Smooth muscle cell (in vitro differentiated cells): ENCODE measurements at regions not wholly inside any gene's neighbourhood (a gene's known extent, or its start where the extent isn't known, plus 50 kb on each side); places are given as distances from the start of the nearest gene placed in this dataset.

Experiments
- DNase-seq: peaks from one replicate; lab custom pipeline; 2025; ENCODE audit not compliant: unreplicated experiment; lab: John Stamatoyannopoulos, UW
- H2AFZ ChIP-seq: fragments of 200-600 bp; sonication (generic); 2 replicates; pipeline ENCODE4 v1.6.0; 2016; ENCODE audit warnings: antibody characterized with exemption, low read depth, mild to moderate bottlenecking
- H3F3A ChIP-seq: fragments of 200-600 bp; sonication (generic); 2 replicates; pipeline ENCODE4 v1.6.0; 2017; ENCODE audit warnings: antibody characterized with exemption, low read depth
- H3K27ac ChIP-seq: fragments of 200-600 bp; sonication (generic); 2 replicates; pipeline ENCODE4 v1.5.1; 2016; ENCODE audit warnings: low read depth, mild to moderate bottlenecking
- H3K27me3 ChIP-seq: fragments of 200-600 bp; sonication (generic); 2 replicates; pipeline ENCODE4 v1.6.1; 2016; ENCODE audit warnings: low read depth, mild to moderate bottlenecking
- H3K36me3 ChIP-seq: fragments of 200-600 bp; sonication (generic); 2 replicates; pipeline ENCODE4 v1.5.1; 2016; ENCODE audit warnings: low read depth
- H3K4me1 ChIP-seq: fragments of 200-600 bp; sonication (generic); 2 replicates; pipeline ENCODE4 v1.5.1; 2016; ENCODE audit warnings: low read depth
- H3K4me2 ChIP-seq: fragments of 200-600 bp; sonication (generic); 2 replicates; pipeline ENCODE4 v1.6.0; 2016; ENCODE audit warnings: mild to moderate bottlenecking
- H3K4me3 ChIP-seq: fragments of 200-600 bp; sonication (generic); 2 replicates; pipeline ENCODE4 v1.5.1; 2016; ENCODE audit warnings: mild to moderate bottlenecking
- H3K79me2 ChIP-seq: fragments of 200-600 bp; sonication (generic); 2 replicates; pipeline ENCODE4 v1.6.0; 2016; ENCODE audit warnings: low read depth, mild to moderate bottlenecking
- H3K9ac ChIP-seq: fragments of 200-600 bp; sonication (generic); 2 replicates; pipeline ENCODE4 v1.6.0; 2016; ENCODE audit warnings: low read depth
- H3K9me3 ChIP-seq: fragments of 200-600 bp; sonication (generic); replicated peaks from 2 replicates; pipeline ENCODE4 v1.5.1; 2016; ENCODE audit warnings: low read depth
- H4K20me1 ChIP-seq: fragments of 200-600 bp; sonication (generic); 2 replicates; pipeline ENCODE4 v1.6.0; 2016; ENCODE audit warnings: low read depth
- WGBS: methylation state at CpG from one replicate; pipeline ENCODE4 v1.1.7; 2016; ENCODE audit warnings: low lambda C conversion rate; 5-methylcytosine and 5-hydroxymethylcytosine counted together
- TF ChIP-seq, protein P1 (sequence below): fragments of 200-600 bp; sonication (generic); IDR thresholded peaks from 2 replicates; pipeline ENCODE4 v1.5.1; 2017; ENCODE audit warnings: borderline replicate concordance, mild to moderate bottlenecking, antibody characterized with exemption; ENCODE audit not compliant: insufficient read depth, poor library complexity, severe bottlenecking

DNA sequence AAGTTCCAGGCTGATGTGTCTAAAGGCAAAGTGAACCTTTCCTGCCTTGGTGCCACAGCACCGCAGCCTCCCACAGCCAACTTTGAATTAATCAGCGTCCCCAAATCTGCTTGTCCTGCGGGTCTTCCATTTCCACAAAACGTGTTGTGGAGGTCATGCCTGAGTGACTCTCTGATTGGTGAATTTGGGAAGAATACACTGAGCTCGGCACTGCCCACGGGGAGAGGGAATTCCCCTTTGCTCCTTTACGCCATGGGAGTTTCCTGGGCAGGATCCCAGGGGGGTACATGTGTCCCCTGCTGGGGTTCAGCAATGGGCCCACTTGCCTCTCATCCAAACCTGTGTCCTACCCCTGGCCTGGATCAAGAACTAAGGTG is 90.4 kb downstream of the LHX2 start:
- no peaks in the 10 kb centered on the region for H3K4me1 ChIP-seq

DNA sequence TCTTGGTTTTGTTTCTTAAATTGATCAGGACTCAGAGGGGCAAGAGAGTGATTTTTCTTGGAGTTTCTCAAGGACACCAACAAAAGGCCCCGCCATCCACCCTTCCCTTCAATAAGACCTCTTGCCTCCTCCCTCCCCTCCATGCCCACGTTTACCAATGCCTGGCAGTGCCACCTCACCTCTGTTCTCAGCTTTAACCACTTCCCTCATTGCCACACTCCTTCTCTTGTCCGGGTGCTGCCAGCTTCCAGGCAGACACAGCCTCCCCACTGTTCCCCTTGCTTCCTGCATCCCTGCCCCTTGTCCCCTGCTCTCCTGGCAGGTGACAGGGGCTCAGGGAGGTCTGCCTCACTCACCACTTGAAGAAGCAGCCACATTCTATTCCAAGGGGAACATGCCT is 90.8 kb downstream of the LHX2 start:
- no peak overlapping the region for H3K9ac ChIP-seq
- no peaks in the 10 kb centered on the region for H3K4me1 ChIP-seq
- H3K27ac ChIP-seq = no peak overlapping the region
- H3F3A ChIP-seq = no peaks in the 10 kb centered on the region
- H3K79me2 ChIP-seq = no peaks in the 10 kb centered on the region
- peaks cover 32% of the 10 kb centered on the region for H3K27me3 ChIP-seq
- H3K4me3 ChIP-seq = no peak overlapping the region
- H3K9me3 ChIP-seq = no peaks in the 10 kb centered on the region
- no peaks in the 10 kb centered on the region for H3K36me3 ChIP-seq
- no peaks in the 10 kb centered on the region for H4K20me1 ChIP-seq
- no peak for DNase-seq
- WGBS = 41% methylated on average over 3 of the region's 3 CpGs
- H2AFZ ChIP-seq = no peak overlapping the region
- H3K4me2 ChIP-seq = no peak overlapping the region
- TF ChIP-seq, protein P1, sequence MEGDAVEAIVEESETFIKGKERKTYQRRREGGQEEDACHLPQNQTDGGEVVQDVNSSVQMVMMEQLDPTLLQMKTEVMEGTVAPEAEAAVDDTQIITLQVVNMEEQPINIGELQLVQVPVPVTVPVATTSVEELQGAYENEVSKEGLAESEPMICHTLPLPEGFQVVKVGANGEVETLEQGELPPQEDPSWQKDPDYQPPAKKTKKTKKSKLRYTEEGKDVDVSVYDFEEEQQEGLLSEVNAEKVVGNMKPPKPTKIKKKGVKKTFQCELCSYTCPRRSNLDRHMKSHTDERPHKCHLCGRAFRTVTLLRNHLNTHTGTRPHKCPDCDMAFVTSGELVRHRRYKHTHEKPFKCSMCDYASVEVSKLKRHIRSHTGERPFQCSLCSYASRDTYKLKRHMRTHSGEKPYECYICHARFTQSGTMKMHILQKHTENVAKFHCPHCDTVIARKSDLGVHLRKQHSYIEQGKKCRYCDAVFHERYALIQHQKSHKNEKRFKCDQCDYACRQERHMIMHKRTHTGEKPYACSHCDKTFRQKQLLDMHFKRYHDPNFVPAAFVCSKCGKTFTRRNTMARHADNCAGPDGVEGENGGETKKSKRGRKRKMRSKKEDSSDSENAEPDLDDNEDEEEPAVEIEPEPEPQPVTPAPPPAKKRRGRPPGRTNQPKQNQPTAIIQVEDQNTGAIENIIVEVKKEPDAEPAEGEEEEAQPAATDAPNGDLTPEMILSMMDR = no peak

More for the DNA sequence above, 90.4 kb downstream of the LHX2 start:
- Histone ChIP-seq H3K9me3 (no peaks in the 10 kb centered on the region), H4K20me1 (no peaks in the 10 kb centered on the region), H3K9ac (no peak overlapping the region), H3K79me2 (no peaks in the 10 kb centered on the region), H3K4me2 (no peak overlapping the region), H3F3A (no peaks in the 10 kb centered on the region), H3K27ac (no peak overlapping the region), H3K27me3 (peaks cover 35% of the 10 kb centered on the region), H2AFZ (no peak overlapping the region), H3K36me3 (no peaks in the 10 kb centered on the region), H3K4me3 (no peak overlapping the region)
- 83% methylated on average over 7 of the region's 7 CpGs for WGBS
- no peak for DNase-seq
- TF ChIP-seq, protein P1 = no peak

DNA sequence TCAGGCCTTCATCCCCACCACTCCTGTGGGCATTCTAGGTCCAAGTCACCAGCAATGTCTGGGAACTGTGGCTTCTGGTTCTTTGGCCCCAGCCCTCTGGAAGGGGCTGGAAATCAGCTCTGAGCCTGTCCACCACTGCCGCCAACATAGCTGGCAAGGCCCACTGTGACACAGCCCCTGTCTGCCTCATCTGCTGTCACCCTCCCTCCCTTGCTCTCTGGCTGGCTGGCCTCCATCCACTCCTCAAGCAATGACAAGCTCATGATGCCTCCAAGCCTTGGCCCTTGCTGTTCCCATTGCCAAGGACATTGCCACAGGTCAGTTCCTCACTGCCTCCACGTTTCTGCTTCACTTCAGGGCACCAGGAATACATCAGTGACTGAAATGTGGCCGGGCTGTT is 93.7 kb downstream of the LHX2 start:
- Histone ChIP-seq H3K4me1 (no peaks in the 10 kb centered on the region), H3K9me3 (no peaks in the 10 kb centered on the region), H3K27ac (no peak overlapping the region), H3K4me2 (no peak overlapping the region), H3K9ac (no peak overlapping the region), H2AFZ (no peak overlapping the region), H3K79me2 (no peaks in the 10 kb centered on the region), H4K20me1 (no peaks in the 10 kb centered on the region), H3F3A (no peaks in the 10 kb centered on the region), H3K36me3 (no peaks in the 10 kb centered on the region), H3K27me3 (peaks cover 22% of the 10 kb centered on the region), H3K4me3 (no peak overlapping the region)
- TF ChIP-seq, protein P1 = no peak
- no peak for DNase-seq
- 89% methylated on average over 3 of the region's 3 CpGs for whole genome bisulfite sequencing

DNA sequence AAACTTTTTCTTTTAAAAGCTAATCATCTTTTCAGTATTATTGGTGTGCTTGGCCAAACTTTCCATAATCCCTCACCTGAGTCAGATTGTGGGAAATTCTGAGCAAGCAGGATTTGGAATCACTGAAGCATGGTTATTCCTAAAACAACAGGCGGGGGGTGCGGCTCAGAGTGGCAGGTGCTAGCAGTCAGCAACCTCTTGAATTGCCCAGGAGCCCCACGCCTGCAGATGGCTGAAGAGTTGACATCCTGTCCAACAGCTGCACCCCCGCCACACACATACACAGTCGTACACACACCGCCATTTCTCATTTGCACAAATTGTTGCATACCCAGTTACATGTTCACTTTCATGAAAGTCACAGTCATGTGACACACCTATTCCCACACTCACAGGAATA is 96.6 kb downstream of the LHX2 start:
- no peak for DNase-seq
- Histone ChIP-seq H4K20me1 (no peaks in the 10 kb centered on the region), H3F3A (no peaks in the 10 kb centered on the region), H3K4me2 (no peak overlapping the region), H3K9me3 (no peaks in the 10 kb centered on the region), H3K4me1 (no peaks in the 10 kb centered on the region), H3K27me3 (peaks cover 5% of the 10 kb centered on the region), H3K79me2 (no peaks in the 10 kb centered on the region), H2AFZ (no peak overlapping the region), H3K36me3 (no peaks in the 10 kb centered on the region), H3K9ac (no peak overlapping the region), H3K27ac (no peak overlapping the region), H3K4me3 (no peak overlapping the region)
- 93% methylated on average over 6 of the region's 6 CpGs for WGBS
- TF ChIP-seq, protein P1 = no peak
